IPS DF 6.9 (cell line): ENCODE measurements at regions not wholly inside any gene's neighbourhood (a gene's known extent, or its start where the extent isn't known, plus 50 kb on each side); places are given as distances from the start of the nearest gene placed in this dataset.
"Not testable (repeated sequence)": the region's sequence is repeated elsewhere in the genome, so short reads cannot be mapped to it uniquely, and the experiment has no call there.

Experiments used
- DNase-seq: peaks from one replicate; pipeline ENCODE4 v3.0.0-alpha.2; 2013; ENCODE audit warnings: low read depth, low spot score
- H3K27ac ChIP-seq: one replicate; pipeline ENCODE4 v1.5.1; 2013; ENCODE audit warnings: low read length, control low read depth
- H3K27me3 ChIP-seq: 2 replicates; pipeline ENCODE4 v1.6.1; 2013; ENCODE audit warnings: mild to moderate bottlenecking, low read length; ENCODE audit not compliant: control insufficient read depth, insufficient read depth
- H3K36me3 ChIP-seq: 2 replicates; pipeline ENCODE4 v1.6.1; 2013; ENCODE audit warnings: low read length; ENCODE audit not compliant: control insufficient read depth, insufficient read depth
- H3K4me1 ChIP-seq: 2 replicates; pipeline ENCODE4 v1.6.1; 2013; ENCODE audit warnings: low read length; ENCODE audit not compliant: control insufficient read depth, insufficient read depth
- H3K4me3 ChIP-seq: 2 replicates; pipeline ENCODE4 v1.5.1; 2013; ENCODE audit warnings: mild to moderate bottlenecking, low read length
- H3K9me3 ChIP-seq: 2 replicates; pipeline ENCODE4 v1.6.1; 2013; ENCODE audit warnings: low read length, inconsistent platforms; ENCODE audit not compliant: control insufficient read depth, insufficient read depth
- WGBS: extraction: QIAGEN DNeasy Blood & Tissue Kit; methylation state at CpG from one replicate; pipeline ENCODE4 v1.1.7; 2013; ENCODE audit warnings: mixed read lengths, missing lambda C conversion rate; ENCODE audit not compliant: insufficient read length, insufficient coverage; 5-methylcytosine and 5-hydroxymethylcytosine counted together

DNA sequence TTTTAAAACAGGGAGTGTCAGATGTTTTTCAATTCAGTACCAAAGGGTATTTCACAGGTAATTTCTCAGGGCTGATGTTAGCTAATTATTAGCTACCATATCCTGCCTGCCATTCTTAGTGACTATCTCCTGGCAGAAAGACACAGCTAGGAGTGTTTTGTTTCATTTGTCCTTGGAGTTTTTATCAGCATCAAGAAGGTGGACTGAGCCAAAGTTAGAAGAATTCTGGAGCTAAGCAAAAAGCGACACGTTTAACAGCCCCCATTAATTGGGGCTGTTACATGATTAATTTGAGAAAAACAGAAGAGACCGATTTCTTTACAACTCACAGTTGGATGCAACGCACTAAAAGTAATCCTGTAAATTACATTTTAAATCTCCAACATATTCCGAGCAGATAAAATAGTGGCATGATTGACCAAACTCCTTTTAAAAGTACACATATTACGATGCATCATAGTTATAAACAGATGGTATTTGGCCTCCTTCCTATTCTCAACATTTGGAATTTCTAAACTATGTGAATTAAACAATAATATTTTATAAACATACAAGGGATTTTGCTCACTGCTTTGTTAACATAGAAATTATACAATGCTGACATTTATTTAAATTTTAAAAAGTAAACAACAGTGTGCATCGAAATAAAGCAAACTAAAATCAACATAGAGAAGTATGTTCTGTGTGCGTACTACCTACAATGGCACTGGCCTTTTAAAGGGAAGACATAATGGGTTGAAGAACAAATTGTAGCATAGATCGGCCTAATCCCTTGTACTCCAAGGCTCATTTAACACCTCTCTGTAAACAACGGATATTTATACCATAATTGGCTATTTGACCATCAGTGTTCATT lies 585.1 kb downstream of the ZEB2 start:
- no peaks in the 10 kb centered on the region for H3K36me3 ChIP-seq
- H3K4me1 ChIP-seq, result 0 out of 2 replicates have a peak, but pooled peaks cover 3% of the 10 kb centered on the region
- H3K27me3 ChIP-seq, result peaks cover 11% of the 10 kb centered on the region; the same call in 1 of the 2 replicates
- H3K9me3 ChIP-seq, result no peaks in the 10 kb centered on the region
- no peak for DNase-seq
- no CpG with 5 or more reads among the region's 10 CpGs for WGBS
- no peak overlapping the region for H3K27ac ChIP-seq
- H3K4me3 ChIP-seq, result no peak overlapping the region

DNA sequence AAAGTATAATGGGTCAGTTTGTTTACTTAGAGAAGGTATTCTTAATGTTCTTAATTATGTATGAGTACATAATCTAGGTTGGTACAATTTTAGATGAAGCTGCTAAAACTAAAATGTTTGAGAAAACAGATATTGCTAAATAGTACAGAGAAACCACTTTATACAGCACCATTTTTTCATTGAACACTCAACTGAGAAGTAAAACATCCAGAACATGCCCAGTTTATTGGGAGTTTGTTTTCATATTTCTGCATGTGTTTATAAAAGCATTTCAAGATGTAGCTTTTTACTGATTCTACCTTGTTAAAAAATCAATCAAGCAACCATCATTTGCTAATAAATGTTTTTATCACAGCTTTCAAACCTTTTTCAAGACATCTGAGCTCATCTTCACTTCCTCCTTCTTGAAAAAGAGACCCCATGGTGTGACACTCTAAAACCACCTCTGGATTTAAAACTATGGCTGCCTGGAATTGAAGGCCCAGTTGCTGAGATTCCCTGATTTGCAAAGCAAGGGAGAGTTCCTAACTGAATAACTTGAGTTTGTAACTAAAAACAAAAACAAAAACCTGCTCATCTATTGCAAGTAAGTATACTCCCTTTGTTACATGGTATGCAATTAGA lies 585.9 kb downstream of the ZEB2 start:
- DNase-seq, result no peak
- no peaks in the 10 kb centered on the region for H3K9me3 ChIP-seq
- peaks cover 11% of the 10 kb centered on the region; the same call in 1 of the 2 replicates for H3K27me3 ChIP-seq
- no peak overlapping the region for H3K4me3 ChIP-seq
- H3K4me1 ChIP-seq, result 0 out of 2 replicates have a peak, but pooled peaks cover 3% of the 10 kb centered on the region
- H3K27ac ChIP-seq, result no peak overlapping the region
- no peaks in the 10 kb centered on the region for H3K36me3 ChIP-seq

DNA sequence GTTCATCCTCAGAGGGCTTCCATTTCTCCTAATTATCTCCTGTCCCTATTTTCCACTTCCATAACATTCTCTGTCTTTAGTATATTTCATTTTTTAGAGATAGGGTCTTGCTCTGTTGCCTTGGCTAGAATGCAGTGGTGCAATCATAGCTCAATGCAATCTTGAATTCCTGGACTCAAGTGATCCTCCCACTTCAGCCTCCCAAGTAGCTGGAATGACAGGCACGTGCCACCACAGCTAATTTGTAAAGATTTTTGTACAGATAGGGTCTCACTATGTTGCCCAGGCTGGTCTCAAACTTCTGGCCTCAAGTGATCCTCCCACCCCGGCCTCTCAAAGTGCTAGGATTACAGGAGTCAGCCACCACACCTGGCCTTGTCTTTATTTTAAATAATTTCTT lies 589.0 kb downstream of the ZEB2 start:
- Histone ChIP-seq H3K27me3 (peaks cover 1% of the 10 kb centered on the region; the same call in 1 of the 2 replicates), H3K27ac (no peak overlapping the region), H3K4me1 (no peaks in the 10 kb centered on the region), H3K9me3 (no peaks in the 10 kb centered on the region), H3K36me3 (no peaks in the 10 kb centered on the region), H3K4me3 (no peak overlapping the region)
- DNase-seq, result no peak
- WGBS, result no CpG with 5 or more reads among the region's 2 CpGs

DNA sequence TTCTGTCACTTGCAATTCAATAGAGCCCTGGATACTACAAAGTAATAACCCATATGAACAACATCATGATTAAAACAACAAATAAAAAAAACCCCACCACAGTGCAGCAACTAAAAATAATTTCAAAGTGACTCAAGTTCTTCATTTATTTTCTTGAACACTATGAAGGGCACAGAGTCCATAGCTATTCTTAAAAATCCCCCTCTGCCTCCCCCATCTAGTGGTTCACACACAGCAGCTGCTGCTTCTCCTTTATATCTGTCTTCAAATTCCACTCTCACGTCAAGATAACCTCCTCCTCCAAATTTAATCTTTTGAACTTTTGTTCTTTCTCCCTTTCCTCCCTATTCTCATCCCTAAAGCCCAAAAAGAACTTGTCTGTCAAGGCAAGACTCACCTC lies 591.3 kb downstream of the ZEB2 start:
- H3K9me3 ChIP-seq, result no peaks in the 10 kb centered on the region
- no peak for DNase-seq
- no peaks in the 10 kb centered on the region for H3K27me3 ChIP-seq
- no peak overlapping the region for H3K4me3 ChIP-seq
- no CpG with 5 or more reads among the region's 1 CpG for WGBS
- no peaks in the 10 kb centered on the region for H3K4me1 ChIP-seq
- no peak overlapping the region for H3K27ac ChIP-seq
- H3K36me3 ChIP-seq, result no peaks in the 10 kb centered on the region

DNA sequence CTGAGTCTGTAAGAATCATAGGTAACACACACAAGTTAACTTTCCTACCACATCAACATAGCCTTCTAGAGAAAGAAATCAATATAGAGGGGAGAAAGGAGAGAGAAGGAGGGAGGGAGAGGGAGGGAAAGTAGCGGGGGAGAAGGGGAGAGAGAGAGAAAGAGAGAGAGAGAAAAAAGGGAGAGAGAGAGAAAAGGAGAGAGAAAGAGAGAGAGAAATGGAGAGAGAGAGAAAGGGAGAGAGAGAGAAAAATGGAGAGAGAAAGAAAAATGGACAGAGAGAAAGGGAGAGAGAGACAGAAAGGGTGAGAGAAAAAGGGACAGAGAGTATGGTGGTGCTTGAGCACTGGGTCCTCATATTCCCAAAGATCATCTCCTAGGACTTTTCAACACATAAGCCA lies 591.7 kb downstream of the ZEB2 start:
- WGBS, result 88% methylated on average over 1 of the region's 1 CpG
- H3K27ac ChIP-seq, result no peak overlapping the region
- no peak overlapping the region for H3K4me3 ChIP-seq
- H3K36me3 ChIP-seq, result no peaks in the 10 kb centered on the region
- H3K4me1 ChIP-seq, result no peaks in the 10 kb centered on the region
- no peaks in the 10 kb centered on the region for H3K27me3 ChIP-seq
- H3K9me3 ChIP-seq, result no peaks in the 10 kb centered on the region
- no peak for DNase-seq

DNA sequence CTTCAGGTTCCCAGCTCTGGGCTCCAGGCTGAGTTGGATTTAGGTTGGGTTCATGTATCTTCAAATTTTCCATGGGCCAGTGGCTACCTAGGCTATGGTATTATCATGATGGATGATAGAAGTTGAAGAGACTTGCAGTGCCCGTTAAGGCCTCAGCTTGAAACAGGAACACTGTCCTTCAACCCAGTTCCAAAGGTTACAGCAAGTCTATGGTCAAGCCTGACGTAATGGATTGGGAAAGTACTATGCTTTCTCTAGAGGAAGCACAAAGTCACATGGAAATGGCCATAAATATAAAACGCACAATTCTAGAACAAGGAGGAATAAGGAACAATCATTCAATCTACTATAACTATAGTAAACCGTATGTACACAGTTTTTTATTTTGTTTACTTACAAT lies 593.2 kb downstream of the ZEB2 start:
- H3K27me3 ChIP-seq, result no peaks in the 10 kb centered on the region
- WGBS, result no CpG with 5 or more reads among the region's 4 CpGs
- H3K4me3 ChIP-seq, result no peak overlapping the region

DNA sequence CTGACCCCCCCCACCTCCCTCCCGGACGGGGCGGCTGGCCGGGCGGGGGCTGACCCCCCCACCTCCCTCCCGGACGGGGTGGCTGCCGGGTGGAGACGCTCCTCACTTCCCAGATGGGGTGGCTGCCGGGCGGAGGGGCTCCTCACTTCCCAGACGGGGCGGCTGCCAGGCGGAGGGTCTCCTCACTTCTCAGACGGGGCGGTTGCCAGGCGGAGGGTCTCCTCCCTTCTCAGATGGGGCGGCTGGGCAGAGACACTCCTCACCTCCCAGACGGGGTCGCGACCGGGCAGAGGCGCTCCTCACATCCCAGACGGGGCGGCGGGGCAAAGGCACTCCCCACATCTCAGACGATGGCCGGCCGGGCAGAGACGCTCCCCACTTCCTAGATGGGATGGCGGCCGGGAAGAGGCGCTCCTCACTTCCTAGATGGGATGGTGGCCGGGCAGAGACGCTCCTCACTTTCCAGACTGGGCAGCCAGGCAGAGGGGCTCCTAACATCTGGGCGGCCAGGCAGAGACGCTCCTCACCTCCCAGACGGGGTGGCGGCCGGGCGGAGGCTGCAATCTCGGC lies 597.6 kb downstream of the ZEB2 start:
- not testable (repeated sequence) for H3K4me1 ChIP-seq, H3K36me3 ChIP-seq, DNase-seq

More for the DNA sequence above, 593.2 kb downstream of the ZEB2 start:
- DNase-seq, result no peak
- no peak overlapping the region for H3K27ac ChIP-seq
- no peaks in the 10 kb centered on the region for H3K36me3 ChIP-seq
- H3K9me3 ChIP-seq, result no peaks in the 10 kb centered on the region
- no peaks in the 10 kb centered on the region for H3K4me1 ChIP-seq

DNA sequence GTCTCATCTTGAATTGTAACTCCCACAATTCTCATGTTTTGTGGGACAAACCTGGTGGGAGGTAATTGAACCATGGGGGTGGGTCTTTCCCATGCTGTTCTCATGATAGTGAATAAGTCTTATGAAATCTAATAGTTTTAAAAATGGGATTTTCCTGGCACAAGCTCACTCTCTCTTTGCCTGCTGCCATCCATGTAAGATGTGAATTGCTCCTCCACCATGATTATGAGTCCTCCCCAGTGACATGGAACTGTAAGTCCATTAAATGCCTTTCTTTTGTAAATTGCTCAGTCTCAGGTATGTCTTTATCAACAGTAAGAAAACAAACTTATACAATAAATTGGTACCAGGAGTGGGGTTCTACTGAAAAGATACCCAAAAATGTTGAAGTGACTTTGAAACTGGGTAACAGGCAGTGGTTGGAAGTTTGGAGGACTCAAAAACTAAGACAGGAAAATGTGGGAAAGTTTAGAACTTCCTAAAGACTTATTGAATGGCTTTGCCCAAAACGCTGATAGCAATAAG lies 601.4 kb downstream of the ZEB2 start:
- no peak overlapping the region for H3K27ac ChIP-seq
- H3K4me1 ChIP-seq, result no peaks in the 10 kb centered on the region
- no peaks in the 10 kb centered on the region for H3K36me3 ChIP-seq
- no peak overlapping the region for H3K4me3 ChIP-seq
- H3K27me3 ChIP-seq, result no peaks in the 10 kb centered on the region
- no peak for DNase-seq
- WGBS, result no CpG with 5 or more reads among the region's 1 CpG
- H3K9me3 ChIP-seq, result no peaks in the 10 kb centered on the region

More for the DNA sequence above, 597.6 kb downstream of the ZEB2 start:
- not testable (repeated sequence) for H3K9me3 ChIP-seq, H3K27ac ChIP-seq, H3K4me3 ChIP-seq, H3K27me3 ChIP-seq
- WGBS, result no CpG with 5 or more reads among the region's 42 CpGs

DNA sequence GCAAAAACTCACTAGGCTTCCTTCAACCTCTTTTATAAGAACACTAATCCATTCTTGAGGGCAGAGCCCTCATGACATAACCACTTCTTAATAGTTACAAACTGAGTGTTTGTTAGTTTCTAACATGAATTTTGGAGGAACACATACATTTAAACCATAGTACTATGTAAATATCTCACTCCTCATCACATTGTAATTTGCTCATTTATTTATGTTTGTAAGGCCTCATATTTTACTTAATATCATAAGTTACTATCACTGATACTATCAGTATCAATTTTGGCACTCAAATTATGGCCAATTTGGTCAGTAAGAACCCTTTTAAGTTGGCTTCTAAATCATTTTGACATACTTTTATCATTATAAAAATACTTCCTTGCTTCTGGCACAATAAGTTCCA lies 603.1 kb downstream of the ZEB2 start:
- H3K4me1 ChIP-seq, result no peaks in the 10 kb centered on the region
- H3K36me3 ChIP-seq, result no peaks in the 10 kb centered on the region
- no peaks in the 10 kb centered on the region for H3K27me3 ChIP-seq
- DNase-seq, result no peak
- no peak overlapping the region for H3K4me3 ChIP-seq
- no peaks in the 10 kb centered on the region for H3K9me3 ChIP-seq
- no peak overlapping the region for H3K27ac ChIP-seq

DNA sequence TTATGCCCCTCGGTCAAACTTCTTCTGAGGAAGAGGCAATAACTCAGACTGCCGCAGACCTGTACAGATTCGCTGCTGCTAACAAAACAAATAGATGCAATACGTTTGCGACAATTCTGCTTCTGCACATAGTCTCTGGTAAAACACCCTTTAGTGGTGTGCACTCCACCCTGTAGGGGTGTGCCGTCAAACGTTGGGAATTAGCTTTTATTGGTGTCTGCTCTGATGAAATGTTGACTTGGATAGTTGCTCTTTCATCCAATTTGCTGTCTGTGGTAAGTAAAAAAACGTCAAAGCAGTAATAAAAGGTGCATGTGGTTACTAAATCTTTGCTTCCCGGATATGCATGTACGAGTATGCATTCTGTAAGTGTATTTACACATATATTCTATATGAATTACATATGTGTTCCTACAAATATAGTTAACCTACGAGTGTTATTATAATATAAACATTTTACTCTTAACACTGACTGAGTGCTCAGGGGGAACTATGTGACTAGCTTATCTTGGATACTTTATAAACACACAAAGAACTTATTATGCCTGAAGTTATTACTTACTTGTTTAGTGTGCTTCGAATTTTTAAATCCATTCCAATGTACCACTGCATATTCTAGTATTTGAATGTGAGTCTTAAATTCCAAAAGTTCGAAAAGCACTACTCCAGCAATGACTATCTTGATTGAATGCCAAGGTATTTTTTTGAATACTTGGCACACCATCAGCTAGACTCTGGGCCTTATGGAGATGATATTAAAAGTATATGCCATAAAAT lies 610.2 kb downstream of the ZEB2 start:
- Histone ChIP-seq H3K4me1 (no peaks in the 10 kb centered on the region), H3K9me3 (no peaks in the 10 kb centered on the region), H3K36me3 (no peaks in the 10 kb centered on the region), H3K27ac (no peak overlapping the region), H3K27me3 (0 out of 2 replicates have a peak, but pooled peaks cover 1% of the 10 kb centered on the region), H3K4me3 (no peak overlapping the region)
- WGBS, result no CpG with 5 or more reads among the region's 13 CpGs
- DNase-seq, result no peak
